PC-3 (cell line): ENCODE measurements at regions not wholly inside any gene's neighbourhood (a gene's known extent, or its start where the extent isn't known, plus 50 kb on each side); places are given as distances from the start of the nearest gene placed in this dataset.

ENCODE experiments used
- EZH2 ChIP-seq: fragments of 300-600 bp; sonication (generic); IDR thresholded peaks from one replicate; pipeline ENCODE4 v1.6.1; 2017; ENCODE audit warnings: antibody characterized with exemption, mild to moderate bottlenecking, low read length; ENCODE audit not compliant: unreplicated experiment
- TF ChIP-seq, protein P1 (sequence below): fragments of 300-600 bp; sonication (generic); conservative IDR thresholded peaks from 2 replicates; pipeline ENCODE4 v1.5.1; 2017; ENCODE audit warnings: antibody characterized with exemption, low read depth, mild to moderate bottlenecking, low read length

DNA sequence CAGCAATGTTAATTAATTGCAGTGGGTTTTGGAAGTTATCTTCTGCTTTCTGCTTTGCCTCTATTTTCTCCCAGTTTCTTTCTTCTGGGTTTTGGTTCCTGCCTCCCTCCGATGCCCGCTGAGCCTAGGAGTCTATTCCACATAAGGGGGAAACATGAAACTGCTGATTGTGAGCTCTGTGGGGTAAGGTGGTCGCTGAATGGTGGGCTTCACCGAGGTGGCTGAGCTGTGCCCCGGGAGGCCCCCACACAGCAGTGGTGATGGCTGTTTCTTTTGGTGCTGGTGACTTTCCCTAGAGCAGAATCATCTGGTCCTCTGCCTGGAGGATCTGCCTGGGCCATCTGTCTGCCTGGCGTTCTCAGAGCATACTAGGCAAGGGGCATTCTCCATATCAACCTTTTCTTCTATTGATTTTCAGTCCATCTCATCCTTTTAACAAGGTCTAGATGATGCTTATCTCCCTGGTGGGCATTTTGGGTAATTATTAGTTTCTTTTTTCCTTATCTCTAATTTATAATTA lies 68.8 kb upstream of the ATP2B2 start:
- TF ChIP-seq, protein P1, sequence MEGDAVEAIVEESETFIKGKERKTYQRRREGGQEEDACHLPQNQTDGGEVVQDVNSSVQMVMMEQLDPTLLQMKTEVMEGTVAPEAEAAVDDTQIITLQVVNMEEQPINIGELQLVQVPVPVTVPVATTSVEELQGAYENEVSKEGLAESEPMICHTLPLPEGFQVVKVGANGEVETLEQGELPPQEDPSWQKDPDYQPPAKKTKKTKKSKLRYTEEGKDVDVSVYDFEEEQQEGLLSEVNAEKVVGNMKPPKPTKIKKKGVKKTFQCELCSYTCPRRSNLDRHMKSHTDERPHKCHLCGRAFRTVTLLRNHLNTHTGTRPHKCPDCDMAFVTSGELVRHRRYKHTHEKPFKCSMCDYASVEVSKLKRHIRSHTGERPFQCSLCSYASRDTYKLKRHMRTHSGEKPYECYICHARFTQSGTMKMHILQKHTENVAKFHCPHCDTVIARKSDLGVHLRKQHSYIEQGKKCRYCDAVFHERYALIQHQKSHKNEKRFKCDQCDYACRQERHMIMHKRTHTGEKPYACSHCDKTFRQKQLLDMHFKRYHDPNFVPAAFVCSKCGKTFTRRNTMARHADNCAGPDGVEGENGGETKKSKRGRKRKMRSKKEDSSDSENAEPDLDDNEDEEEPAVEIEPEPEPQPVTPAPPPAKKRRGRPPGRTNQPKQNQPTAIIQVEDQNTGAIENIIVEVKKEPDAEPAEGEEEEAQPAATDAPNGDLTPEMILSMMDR: no peak
- TF ChIP-seq EZH2: no peak
